ENCODE measurements at regions not wholly inside any gene's neighbourhood (a gene's known extent, or its start where the extent isn't known, plus 50 kb on each side); places are given as distances from the start of the nearest gene placed in this dataset.

- TF ChIP-seq CTCF (IDR thresholded peaks at IDR 0.05; ENCODE audit: low read length, missing control alignments) = no peak
- no peak overlapping the region for H3K4me3 ChIP-seq (replicated peaks; ENCODE audit: low read depth, low read length)
- no peak for DNase-seq (ENCODE audit: low read depth)
These were observed 334.1 kb upstream of the MAN1A1 start for GRCh38 chr6:119683671-119684070.

GRCh38 chr6:119683031-119683430, 333.5 kb upstream of the MAN1A1 start:
- no peak for DNase-seq (ENCODE audit: low read depth)
- H3K4me3 ChIP-seq (replicated peaks; ENCODE audit: low read depth, low read length) = no peak overlapping the region
- TF ChIP-seq CTCF (IDR thresholded peaks at IDR 0.05; ENCODE audit: low read length, missing control alignments) = no peak

GRCh38 chr6:119678961-119679360, 329.4 kb upstream of the MAN1A1 start:
- H3K4me3 ChIP-seq (replicated peaks; ENCODE audit: low read depth, low read length) = no peak overlapping the region
- TF ChIP-seq CTCF (IDR thresholded peaks at IDR 0.05; ENCODE audit: low read length, missing control alignments) = no peak
- no peak for DNase-seq (ENCODE audit: low read depth)

GRCh38 chr6:119677384-119677783, 327.8 kb upstream of the MAN1A1 start:
- TF ChIP-seq CTCF (IDR thresholded peaks at IDR 0.05; ENCODE audit: low read length, missing control alignments) = no peak
- no peak for DNase-seq (ENCODE audit: low read depth)
- H3K4me3 ChIP-seq (replicated peaks; ENCODE audit: low read depth, low read length) = no peak overlapping the region

- TF ChIP-seq CTCF (IDR thresholded peaks at IDR 0.05; ENCODE audit: low read length, missing control alignments) = no peak
- H3K4me3 ChIP-seq (replicated peaks; ENCODE audit: low read depth, low read length) = no peak overlapping the region
- no peak for DNase-seq (ENCODE audit: low read depth)
These were observed 327.4 kb upstream of the MAN1A1 start for GRCh38 chr6:119676961-119677360.

- H3K4me3 ChIP-seq (replicated peaks; ENCODE audit: low read depth, low read length) = no peak overlapping the region
- TF ChIP-seq CTCF (IDR thresholded peaks at IDR 0.05; ENCODE audit: low read length, missing control alignments) = no peak
- no peak for DNase-seq (ENCODE audit: low read depth)
These were observed 326.7 kb upstream of the MAN1A1 start for GRCh38 chr6:119676230-119676629.

GRCh38 chr6:119673741-119674140, 324.2 kb upstream of the MAN1A1 start:
- DNase-seq (ENCODE audit: low read depth) = no peak
- no peak for TF ChIP-seq CTCF (IDR thresholded peaks at IDR 0.05; ENCODE audit: low read length, missing control alignments)
- no peak overlapping the region for H3K4me3 ChIP-seq (replicated peaks; ENCODE audit: low read depth, low read length)

Measured in fibroblast of pulmonary artery (primary cell).